HG03139 (cell line): ENCODE measurements at regions not wholly inside any gene's neighbourhood (a gene's known extent, or its start where the extent isn't known, plus 50 kb on each side); places are given as distances from the start of the nearest gene placed in this dataset.
A peak's percentile ranks its signal among the peaks of the same experiment; 100 is the strongest.

Experiments used
- ATAC-seq: cut with Tn5 transposase; IDR thresholded peaks from one replicate; pipeline ENCODE4 v1.9.1; 2021; ENCODE audit not compliant: unreplicated experiment

DNA sequence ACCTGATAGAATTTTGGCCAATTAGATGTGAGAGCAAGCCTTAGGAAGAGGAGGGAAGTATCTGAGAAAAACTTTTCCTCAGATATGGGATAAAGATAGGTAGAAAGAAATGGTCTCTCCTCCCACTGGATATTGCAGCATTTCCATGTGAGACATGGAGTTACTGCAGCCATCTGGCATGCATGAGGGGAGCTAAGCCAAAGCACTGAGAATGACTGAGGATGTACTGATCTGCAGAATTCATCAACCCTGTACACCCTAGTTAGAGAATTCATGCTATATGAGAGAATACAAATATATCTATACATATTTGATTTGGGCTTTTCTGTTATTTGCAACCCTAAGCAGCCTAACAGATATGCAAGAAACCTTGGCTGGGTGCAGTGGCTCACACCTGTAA lies 52.5 kb upstream of the RPL34 start:
- ATAC-seq, result no peak

DNA sequence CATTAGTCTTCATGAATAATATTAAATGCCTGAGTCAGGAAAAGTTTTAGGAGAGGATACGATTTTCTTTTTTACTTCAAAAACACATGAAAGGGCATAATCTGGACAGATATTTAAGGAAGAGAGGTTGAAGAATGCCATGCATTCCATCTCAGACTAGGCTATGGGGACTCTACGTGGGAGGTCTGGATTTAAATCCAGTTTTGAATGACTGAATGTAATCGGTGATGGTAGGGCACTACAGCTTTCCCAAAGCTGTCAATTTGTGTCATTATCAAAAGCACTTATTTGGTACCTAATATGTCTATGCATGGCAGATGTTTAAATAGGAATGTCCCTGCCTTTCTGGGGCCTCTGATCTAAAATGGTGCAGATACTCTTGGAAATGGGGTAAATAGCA lies 59.3 kb upstream of the RPL34 start:
- ATAC-seq, result no peak

DNA sequence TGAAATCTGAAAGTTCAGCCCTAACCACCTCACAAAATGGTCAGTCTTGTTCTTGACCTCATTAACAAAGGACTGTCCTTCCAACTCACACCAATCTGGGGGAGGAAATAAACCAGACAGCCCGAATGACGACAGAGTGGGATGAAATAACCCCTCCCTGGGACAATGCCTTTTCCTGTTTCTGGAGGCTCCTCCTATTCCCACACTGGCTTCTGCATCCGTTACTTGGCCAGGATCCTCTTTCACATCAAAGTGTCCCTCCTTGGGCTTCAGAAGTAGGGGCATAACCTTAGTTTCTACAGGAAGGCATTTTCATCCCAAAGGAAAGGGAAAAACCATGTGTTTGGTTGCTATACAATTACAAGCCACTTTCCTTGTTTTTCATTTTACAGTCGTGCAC lies 59.8 kb upstream of the RPL34 start:
- ATAC-seq, result no peak

DNA sequence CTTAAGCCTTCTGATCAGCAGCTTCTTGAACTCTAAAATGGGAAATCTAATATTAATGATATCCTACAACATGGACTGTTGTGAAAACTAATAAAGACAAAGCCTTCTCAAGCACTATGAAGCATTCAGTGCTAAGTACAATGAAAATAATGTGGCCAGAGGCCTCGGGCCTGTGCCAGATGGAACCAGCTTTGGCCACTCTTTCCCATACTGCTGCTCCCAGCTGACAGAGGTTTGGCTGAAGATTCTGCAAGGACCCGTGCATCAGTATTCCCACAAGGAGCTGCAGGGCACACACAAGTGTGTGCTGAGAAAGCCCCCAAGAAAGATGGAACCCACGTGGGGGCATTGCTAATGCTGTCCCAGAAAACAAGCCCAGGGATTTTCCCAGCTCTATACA lies 60.5 kb upstream of the RPL34 start:
- no peak for ATAC-seq

DNA sequence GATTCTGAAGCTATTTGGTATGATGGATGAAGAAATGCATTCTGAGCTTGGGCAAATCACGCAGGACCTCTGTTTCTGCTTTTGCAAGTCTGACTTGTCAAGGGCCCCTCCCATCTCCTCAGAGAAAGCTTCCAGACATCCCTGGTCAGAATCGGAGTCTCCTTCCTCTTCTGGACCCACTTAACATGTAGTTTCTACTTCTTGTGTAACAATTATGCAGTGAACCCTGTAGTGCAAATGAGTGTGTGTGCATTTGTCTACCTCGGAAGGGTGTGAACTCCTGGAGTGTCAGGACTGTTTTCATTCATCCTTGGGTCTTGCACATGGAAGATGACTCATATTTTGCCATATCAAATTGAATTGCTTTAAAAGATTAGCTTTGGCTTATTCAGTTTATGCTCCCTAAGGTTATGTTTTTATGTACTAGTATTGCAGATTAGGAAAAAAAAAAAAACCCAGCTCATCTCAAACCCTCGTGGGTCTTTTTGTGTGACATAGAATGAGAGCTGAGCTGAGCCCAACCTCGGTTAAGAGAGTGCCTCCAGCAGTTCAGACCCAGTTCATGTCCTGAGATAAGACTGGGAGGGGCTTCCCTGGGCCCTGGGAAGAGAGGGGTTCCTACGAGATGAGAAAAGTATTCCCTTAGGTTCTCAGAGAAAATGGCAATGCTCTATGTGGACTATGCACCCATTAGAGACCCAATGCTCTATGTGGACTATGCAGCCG lies 61.1 kb upstream of the RPL34 start:
- no peak for ATAC-seq

DNA sequence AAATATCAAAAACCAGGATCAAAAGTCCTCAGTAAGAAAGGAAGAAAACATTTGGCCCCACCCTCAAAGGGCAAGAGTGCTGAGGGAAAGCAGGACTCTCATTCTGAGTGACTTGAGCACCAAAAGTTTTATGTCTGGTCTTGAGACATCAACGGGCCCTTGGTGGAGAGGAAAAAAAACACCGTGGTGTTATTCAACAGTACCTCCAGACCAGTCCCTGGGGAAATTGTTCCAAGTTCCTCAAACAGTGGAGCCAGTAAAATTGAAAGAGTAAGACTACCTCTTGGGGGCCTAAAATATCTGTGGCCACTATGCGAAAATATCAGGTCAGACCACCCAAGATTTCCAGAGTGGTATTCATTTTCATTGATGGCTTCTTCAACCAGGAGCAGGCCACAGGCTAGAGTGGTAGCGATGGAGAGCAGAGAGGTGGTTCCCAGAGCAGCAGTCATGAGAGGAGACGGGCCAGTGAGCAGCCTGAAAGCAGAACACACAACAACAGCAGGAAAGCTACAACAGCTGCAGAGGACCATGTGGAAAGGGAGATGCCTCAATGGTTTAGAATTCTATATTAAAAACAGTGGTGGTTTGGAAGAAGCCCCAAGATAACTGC lies 63.7 kb upstream of the RPL34 start:
- no peak for ATAC-seq

DNA sequence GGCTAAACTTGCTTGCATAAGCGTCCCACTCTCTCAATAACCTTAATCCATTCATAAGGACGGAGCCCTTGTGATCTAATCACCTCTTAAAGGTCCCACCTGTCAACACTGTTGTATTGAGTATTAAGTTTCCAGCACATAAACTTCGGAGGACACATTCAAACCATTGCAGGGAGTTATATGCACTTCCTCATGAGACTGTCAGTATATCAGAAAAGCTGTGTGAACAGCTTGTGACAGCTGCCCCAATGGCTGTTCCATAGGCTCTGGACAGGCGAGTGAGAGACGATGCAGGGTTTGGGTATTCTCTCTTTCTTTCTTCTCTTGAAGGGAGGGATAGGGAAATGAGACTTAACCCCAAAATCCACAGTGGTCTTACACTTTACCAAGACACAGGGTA lies 64.2 kb upstream of the RPL34 start:
- no peak for ATAC-seq

DNA sequence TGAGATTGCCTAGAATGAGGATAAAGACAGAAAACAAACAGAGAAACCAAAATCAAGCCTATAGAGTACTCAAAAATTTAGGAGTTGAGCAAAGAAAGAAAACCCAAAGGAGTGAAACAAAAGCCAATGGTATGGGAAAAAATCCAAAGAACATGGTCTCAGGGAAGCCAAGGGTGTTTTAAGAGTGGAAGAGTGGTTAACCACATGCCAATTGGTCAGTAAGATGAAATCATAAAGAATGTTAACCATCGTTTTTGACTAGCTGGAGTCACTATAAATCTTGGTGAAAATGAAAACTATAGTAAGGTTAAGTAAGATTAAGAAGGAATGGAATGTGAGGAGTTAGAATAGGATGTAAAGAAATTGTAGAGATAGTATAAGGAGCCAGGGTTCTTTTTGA lies 64.7 kb upstream of the RPL34 start:
- ATAC-seq, result no peak

DNA sequence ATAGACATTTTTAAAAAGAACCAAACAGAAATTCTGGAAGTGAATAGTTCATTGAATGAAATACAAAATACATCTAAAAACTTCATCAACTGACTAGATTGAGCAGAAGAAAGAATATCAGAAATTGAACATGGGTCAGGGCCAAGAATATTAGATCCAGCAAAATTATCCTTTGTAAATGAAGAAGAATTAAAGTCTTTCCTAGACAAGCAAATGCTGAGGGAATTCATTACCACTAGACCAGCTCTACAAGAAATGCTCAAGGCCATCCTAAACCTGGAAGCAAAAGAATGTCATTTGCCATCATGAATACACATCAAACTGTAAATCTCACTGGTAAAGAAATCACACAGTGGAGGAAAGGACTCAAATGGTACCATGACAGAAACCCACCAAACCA lies 72.7 kb upstream of the RPL34 start:
- ATAC-seq, result no peak

DNA sequence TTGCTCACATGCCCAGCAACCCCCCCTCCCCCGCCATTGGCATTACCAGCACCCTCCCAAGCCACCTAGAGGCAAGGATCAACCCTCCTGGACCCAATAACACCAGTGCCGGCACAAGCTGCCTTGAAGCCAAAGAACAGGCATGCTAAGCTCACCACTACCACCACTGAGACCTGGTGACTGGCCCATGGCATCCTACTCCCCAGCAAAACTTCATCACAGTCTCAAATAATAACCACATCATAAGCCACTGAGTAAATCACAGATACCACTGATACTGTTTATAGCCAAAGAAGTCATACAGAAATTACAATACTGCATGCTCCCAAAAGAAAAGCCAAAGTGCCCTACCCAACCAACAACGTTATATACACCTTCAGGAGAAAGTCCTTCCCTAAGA lies 73.6 kb upstream of the RPL34 start:
- ATAC-seq, result no peak

DNA sequence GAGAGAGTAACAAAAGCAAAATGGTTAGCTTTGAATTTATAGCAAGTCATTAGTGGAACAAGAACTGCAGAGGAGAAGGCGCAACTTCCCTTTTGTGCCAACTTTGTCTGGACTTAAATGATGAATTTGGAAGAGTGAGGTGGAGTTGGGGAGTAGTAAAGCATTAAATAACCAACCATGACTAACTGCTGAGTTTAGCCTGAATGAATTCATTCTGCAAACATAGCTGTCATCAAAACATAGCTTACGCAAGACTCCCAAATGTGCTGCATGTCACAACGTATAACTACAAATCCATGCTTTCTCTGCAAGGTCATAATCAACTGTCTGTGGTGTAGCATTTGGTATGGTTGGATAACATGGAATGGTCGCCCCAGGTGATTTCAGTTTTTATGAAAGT lies 75.9 kb upstream of the RPL34 start:
- ATAC-seq, result no peak

DNA sequence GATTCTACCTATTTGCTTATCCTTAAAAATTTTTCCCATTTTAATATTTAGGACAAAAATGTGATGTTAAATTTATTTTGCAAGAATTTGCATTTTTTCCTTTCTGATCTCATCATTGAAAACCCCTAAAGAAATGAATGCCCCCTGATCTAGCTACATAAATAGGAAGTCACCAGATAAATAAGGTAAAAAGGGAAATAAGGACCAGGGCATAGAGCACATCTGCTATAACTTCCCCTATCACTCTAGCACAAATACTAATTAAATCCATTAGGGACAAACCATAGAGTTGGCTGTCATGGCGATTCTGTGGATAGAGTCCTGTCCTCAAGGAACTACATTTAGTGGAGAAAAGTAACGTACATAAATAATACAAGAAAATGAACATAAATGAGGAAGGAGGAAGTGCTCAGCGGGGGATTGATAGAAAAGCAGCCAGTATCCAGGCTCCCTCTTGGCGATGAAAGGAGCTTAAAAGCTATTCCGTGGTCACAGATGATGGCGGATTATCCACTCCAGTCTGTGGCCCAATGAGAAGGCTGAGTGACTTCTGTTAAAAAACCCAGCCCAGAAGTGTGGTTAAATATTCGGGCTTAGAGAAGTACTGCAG lies 76.9 kb upstream of the RPL34 start:
- no peak for ATAC-seq

DNA sequence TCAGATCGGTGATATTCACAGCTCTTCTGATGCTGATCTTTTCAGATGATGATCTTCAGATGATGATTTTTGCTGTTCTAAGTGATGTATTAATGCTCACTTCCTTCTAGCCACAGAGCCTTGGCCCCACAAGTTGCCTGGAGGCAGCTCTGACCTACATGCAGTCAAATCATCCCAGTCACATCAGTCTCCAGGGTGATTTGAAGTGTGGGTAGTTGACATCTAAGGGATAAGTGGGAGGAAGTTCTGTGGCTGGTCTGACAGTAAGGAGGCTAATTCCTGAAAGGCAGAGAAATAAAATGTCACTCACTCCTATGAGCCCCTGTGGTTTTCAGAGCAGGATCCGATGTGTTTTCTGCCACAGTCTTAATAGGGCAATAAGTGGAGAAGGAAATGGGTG lies 79.8 kb upstream of the RPL34 start:
- ATAC-seq, result peak; percentile 86

DNA sequence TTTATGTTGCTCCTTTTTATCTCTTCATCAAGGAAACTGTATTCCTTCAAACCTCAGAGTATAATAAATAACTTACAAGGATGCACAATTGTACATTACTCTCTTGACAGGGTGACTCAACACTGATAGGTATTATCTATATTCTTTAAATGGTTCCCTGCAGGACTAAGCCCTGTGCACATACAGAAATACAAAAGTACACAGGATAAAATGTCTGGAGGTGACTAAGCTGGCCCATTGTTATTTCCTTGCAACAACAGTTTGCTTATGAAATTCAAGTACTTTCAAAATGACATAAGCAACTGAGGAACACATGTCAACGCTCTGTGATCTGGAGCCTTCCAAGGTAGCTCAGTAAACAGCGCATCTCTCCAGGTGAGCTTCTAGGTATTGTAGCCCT lies 83.8 kb upstream of the RPL34 start:
- ATAC-seq, result no peak

DNA sequence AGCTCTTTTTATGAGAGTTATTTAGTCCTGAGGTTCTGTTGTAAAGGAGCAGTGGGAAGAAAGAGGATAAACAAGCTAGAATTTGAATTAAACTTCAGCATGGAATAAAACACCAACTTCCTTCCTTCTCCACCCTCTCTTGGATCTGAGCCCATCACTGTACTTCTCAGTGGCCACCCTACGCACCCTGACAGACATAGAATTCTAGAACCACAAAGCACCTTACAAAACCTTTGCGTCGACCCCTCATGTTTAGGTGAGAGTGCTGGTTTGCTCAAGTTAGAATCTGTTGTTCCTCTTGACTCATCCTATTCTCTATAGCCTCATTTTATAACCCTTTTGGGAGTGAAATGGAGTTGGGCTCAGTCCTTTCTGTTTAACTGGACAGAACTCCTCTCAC lies 84.6 kb upstream of the RPL34 start:
- ATAC-seq, result no peak

DNA sequence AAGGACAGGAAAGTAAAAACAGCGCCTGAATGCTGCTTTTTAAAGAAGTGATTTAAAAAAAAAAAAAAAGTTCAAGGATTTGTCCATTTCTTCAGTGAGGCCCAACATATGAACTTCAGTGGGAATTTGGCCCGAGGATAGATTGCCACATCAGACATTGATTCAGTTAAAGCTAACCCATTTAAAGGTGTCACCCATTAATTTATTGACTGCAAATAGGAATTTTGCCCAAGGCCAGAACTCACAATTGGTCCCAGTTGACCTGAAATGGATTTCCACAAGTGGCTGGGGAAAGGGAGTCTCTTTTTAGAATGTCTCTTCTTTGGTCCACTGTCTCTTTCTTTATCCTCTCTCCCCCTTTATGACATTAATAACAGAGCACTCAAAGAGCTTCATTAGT lies 86.5 kb upstream of the RPL34 start:
- ATAC-seq, result no peak

DNA sequence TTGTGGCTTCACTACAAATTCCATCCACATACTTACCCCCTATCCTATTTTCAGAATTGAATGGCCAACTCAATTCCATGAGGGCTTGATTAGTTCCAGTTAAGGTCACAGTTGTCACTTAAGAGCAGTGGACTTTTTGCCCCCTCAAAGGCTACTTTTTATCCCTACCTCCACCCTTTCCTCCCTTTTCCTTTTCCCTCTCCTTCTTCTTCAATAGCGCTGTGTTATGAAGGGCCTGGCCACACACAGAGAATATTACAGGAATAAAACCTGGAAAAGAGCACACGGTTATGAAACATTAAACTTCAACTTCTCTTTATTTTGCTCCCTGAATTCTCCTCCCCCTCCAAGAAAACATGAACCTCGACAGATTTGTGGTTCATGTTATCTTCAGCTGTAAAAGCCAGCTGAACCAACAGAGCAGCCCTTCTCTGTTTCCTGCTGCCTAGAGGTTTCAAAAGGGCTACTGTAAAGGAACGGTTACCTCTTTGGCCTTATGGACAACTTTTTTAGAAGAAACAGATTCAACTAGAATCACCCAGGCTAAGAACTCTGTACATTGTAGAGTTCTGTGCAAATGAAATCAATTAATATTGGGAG lies 87.0 kb upstream of the RPL34 start:
- no peak for ATAC-seq

DNA sequence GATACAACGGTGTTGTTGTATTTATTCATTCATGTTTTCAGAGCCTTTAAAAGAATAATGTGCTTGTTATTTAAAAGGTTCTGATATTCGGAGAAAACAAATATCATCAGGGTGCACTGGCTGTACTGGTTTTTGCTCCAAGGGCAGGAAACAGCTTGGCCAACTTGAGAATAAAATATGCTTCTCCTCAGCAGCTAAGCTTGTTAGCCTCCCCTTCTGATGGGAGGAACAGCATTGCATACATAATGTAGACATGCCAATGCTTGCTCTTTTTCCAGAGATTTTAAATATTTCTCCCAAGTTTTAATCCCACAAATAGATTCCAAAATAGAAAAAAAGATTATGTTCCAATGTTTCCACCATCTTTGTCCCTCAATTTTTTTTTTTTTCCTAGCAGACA lies 87.6 kb upstream of the RPL34 start:
- no peak for ATAC-seq

DNA sequence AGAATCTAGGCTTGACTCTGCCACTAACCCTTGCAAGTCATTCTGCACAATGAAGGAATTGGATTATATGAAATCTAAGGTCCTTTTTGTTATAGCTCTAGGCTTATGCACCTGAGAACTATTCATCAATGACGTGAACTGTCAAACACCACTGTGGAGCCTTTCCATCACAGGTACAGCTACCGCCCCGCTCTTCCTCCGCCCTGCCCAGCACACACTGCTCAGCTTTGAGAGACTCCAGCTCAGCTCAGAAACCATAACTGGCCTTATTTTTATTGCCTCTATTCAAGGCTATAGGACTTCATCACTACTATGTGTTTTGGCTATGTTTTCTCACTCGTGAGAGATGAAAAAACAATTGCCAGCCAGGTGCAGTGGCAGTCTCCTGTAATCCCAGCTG lies 88.2 kb upstream of the RPL34 start:
- no peak for ATAC-seq

DNA sequence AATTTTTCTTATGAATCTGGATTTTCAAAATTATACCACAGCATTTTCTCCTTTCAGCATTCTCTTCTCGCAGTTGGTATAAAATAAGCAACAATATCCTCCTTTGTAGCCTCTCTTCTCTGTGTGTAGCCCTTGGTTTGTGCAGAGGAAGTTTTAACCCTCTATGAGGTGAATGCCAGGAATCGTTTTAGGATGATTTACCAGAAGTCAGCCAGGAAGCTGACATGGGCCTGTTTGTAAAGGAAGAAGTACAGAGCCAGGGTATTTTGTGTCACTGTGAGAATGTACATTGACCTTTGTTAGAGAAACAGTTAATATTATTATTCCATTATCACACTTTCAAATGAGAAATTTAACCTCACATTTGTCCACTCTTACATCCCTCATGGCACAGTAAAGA lies 88.9 kb upstream of the RPL34 start:
- ATAC-seq, result no peak

DNA sequence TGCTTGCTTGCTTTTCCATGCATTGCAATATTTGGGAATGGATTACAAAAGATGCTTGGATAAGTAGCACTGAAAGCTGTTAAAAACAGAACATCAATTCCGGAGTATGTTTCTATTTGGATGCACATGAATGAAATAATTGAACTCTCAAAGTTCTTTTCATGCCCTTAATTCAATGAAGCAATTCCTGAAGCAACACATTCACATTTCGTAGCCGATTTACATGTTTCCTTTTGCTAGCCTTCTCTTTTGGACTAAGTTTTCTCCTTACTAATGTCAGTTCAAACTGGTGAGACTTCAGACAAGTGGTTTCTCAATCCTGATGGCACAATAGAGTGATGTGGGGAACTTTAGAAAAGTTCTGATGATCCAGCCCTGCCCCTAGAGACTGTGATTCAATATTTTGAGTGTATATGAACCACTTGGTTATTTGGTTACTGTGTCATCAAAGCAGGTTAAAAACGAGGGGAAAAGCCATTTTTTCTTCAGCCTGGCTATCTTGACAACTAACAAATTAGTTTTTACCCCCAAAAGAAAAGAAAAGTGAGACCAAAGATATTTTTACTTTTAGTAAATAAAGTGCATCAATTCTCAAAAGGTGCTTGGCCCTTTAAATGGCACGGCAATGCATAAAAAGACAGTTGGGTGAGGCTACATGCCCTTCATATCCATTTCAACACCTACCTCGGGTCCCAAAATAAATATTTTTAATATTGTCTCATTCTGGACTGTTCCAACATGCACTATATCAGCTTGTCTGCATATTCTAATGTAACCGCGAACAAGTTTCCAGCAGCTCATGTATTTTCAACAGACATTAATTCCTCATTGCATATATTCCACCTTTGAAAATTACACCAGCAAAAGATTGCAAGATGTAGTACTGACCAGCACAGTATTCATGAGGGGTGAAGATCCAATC lies 90.1 kb upstream of the RPL34 start:
- no peak for ATAC-seq
